Posterior cingulate gyrus (tissue), 11 donors: ENCODE measurements at regions not wholly inside any gene's neighbourhood (a gene's known extent, or its start where the extent isn't known, plus 50 kb on each side); places are given as distances from the start of the nearest gene placed in this dataset.

Experiments used
- DNase-seq, 10 donors: peaks; one replicate each; pipeline versions ENCODE4 v3.0.0 to v3.0.0-alpha.2; 2020 to 2021; ENCODE audit warnings: mixed read lengths in 3 of 10
- intact Hi-C: fragments of 100-400 bp; cut with DNase I; formaldehyde crosslinking; loops from one replicate; pipeline ENCODE4 v1.15.1; 2023

DNA sequence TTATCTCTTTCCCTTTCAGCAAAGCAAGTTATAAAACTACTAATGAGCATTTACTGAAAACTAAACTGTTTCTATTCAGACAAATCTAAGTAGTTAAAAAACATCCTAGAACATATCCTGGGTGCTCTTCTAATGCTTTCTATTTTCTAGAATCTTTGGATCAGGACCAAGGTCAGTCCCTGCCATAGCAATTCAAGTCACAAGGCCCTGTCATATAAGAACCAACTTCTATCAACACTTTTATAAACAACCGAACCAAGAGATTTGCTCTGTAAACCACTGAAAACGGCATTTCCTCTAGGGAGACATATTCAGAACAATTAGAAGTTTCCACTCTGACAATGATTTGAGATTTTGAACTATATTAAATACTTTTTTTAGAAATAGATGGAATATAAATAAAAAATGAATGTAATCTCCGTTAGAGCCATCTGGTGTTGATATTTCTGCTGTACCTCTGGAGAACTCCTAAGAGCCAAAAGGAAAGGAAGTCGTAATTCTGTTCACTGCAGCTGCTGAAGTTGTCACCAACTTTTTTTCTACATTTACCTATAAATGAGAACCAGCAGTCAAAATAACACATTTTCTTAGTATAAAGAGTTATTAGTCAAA, 51.4 kb upstream of the LGSN start:
- intact Hi-C loops = no loop called here
- no peak for DNase-seq

DNA sequence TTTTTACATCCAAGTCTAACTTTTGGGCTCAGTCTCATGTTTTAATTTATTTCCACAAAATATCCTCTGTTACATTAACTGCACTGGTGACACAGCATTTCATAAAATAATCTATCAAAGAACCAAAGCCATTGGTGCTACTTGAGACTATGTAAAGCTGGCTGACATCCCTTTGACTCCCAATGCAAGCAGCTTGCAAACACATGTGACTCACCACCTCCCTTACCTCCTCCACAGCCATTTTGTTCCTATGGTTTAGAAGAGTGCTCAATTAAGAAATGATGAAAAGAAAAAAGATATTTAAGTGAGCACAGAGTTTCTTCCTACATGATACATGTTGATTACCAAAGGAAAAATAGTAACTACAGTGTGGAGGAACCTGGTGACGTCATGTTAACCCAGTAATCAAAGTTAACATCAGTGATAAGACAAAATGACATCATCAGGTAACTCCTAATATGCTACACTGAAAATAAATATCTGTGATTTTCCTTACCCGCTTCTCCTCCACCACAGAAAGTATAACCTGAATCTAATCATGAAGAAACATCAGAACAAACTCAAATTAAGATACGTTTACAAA, 53.3 kb upstream of the LGSN start:
- intact Hi-C loops = no loop called here
- DNase-seq = no peak

DNA sequence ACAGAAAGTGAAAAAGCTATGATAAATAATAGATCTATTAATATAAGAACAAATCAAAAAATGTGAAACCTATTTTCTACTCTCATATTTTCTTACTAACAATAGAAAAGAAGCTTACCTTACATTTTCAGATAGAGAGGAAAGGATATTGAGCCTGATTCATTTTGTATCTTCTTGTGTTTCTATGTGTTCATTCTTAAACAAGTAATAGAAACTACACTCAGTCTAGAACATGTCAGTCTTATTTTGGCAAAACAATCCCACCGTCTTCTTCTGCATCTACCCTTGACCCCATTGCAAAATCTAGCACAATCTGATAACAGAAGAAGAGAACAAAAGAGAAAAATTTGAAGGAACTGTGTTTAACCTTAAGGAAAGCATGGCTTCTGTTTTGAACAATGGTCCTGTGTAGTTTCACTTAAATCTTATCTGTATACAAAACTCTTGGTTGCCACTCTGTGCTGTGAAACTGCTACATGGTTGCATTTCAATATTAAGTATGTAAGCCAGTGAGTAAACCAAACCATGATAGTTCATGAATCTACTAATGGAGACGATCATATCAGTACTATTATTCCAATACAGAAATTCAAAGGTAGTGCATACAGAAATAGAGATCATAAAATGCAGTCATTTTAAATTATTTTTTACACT, 69.5 kb upstream of the LGSN start:
- intact Hi-C loops = no loop called here
- DNase-seq = no peak

DNA sequence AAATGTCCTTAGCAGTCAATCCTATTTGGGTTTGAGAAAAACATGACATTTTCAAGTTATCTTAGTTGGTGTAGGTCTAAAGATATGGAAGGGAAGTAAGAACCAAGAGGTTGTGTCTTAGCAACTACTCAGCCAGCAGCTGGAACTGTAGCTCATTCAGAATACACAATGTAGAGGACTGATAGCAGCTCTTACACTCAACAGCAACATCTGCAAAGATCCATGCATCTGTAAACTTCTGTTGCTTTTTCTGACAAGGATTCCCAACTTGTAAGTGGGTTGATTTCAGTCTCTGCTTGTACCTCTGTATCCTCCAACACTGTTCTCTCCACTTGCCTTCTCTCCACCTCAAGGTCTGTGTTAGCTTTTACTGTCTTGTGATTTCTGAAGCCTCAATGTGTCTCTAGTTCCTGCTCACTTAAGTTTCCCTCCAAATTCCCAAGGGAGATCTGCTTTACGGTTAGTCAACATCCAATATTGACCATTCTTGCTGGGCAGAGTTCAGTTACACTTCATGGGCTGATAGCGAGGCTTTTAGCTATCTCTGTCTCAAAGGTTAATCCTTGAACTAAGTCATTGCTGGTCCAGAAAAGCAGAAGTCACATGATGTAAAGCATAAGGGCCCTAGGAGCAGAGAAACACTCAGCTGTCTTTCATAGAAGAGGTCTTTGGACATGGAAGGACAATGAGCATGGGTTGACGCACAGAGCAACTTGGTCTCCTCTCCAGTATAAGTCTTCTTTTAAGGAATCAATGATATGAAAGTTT, 71.6 kb upstream of the LGSN start:
- intact Hi-C loops = no loop called here
- DNase-seq = no peak

DNA sequence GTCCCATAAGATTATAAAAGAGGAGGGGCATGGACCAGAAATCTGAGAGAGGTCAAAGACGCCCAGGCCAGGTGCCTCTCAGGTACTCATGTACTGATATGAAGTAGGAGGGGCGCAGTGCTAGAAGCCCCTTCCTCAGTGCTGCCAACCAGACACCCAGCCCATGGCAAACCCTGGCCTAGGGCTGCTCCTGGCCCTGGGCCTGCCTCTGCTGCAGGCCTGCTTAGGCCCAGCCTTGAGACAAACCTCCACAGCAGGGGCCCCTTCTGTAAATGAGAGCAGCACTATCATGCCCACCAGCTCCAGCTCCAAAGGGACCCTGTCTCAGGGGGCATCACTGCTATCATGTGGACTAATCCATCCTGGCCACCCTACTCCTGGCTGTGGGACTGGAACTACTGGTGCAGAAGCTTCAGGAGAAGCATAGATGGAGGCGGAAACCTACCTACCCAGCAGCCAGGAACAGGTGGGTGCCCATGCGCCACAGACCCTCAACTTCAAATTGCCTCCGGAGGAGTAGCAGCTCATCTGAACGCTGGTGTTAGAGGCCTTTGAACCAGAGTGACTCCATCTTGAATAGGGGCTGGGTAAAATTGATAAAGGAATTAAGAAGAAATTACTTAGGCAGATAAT, 72.4 kb upstream of the LGSN start:
- no peak for DNase-seq
- intact Hi-C loops = no loop called here

DNA sequence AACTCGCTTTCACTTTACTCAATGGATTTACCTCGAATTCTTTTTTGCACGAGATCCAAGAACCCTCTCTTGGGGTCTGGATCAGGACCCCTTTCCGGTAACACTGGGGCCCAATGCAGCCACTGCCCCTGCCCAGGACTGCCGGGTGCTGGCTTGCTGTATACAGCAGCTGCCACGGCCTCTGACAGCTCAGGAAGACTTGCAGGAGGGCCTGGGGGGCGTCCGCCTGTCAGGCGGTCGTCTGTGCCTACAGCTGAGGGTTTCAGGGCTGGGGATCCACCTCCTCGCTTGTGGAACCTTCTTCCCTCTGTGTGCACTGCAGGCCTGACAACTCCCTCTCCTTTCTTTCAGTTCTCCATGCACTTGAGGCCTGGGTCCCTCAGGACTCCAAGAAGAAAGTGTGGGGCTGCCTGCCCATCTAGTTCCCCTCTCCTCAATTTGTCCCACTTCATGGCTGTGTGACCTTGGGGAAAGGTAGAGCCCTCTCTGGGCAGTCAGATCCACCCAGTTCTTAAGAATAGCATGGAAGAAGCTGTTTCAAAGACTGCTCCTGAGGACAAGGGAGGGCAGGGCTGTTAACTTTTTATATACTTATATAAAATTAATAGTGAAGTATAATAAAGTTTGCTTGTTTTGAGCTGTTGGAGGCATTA, 75.0 kb upstream of the LGSN start:
- intact Hi-C loops = no loop called here

DNA sequence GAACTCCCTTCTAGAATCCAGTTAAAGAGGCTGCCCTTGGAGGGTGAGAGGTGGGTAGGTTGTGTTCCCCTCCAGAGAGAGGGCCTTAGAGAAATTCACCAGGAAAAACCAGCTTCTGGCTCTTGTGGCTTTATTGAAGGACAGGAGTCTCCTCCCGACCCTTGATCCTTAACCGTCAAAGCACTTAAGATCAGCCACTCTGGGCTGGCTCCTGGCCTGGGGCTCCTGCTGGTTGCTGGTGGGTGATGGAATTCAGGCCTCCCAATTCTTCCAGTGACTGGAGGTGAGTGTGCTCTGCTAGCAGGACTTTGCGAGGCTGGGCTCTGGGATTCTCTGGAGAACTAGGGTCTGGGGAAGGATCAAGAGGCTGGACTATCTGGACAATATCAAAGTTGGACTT, 75.6 kb upstream of the LGSN start:
- no peak for DNase-seq
- intact Hi-C loops = no loop called here

More for the DNA sequence above, 75.0 kb upstream of the LGSN start:
- no peak for DNase-seq

DNA sequence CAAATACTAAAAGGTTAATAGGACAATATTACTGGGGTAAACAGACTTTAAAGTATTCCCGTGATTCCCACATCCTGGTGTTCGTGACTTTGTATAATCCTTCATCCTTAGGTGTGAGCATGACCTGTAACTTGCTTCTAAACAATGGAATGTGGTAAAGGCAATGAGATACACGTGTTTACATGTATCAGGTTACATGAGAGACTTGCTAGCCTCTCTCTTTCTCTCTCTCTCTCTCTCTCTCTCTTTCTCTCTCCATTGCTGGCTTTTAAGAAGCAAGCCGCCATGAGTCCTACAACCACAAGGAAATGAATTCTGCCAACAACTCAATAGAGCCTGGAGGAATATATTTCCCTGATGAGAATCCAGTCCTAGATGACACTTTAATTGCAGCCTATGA, 83.9 kb upstream of the LGSN start:
- intact Hi-C loops = no loop called here
- DNase-seq = no peak

DNA sequence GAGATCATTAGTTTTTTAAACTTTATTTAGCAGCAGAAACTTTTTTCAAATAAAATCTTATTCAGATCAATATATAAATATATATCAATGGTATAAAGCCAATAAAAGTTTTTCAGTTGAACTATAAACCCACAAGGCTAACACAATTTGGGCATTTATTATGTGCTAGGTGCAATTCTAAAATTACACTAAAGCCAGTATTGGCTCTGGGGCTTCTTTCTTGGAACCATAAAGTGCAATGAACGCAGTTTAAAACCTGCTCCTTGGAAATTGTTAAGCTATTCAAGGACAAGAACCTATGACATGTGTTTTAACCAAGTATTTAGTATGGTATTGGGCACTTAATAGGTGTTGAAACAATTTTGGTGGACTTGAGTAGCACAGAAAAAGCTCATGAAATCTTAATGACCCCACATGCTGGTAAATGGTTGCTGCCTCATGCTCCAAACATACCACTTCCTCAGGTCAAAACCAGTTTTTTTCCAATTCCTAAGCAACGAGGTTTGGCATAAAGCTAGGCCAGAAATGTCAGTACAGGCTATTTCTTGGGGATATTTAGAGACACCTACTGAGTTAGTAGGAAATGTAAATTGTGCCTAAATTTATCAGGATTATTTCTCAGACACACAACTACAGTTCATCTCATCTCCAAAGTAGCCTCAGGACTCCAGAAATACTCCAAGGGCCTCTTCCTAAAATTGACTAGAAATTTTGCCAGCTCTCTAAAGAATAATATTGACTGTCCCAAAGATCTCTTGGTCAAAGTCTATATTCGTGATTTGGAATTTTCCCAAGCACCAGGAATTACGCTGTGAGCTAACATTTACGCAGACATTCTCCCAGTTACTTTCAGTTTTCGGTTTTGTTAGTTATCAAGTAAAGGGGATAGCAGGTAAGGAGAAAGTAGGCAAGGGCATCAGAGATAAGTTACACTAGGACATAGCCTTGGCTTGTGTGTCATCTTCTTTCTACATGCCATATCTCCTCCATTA, 90.9 kb upstream of the LGSN start:
- intact Hi-C loops = no loop called here
- no peak for DNase-seq

DNA sequence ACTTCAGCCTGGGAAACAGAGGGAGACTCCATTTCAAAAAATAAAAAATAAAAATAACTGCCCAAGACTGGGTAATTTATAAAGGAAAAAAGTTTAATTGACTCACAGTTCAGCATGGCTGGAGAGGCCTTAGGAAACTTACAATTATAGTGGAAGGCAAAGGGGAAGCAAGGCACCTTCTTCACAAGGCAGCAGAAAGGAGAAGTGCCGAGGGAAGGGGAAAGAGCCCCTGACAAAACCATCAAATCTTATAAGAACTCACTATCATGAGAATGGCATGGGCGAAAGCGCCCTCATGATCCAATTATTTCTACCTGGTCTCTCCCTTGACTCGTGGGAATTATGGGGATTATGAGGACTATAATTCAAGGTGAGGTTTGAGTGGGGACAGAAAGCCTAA, 95.5 kb upstream of the LGSN start:
- intact Hi-C loops = no loop called here

DNA sequence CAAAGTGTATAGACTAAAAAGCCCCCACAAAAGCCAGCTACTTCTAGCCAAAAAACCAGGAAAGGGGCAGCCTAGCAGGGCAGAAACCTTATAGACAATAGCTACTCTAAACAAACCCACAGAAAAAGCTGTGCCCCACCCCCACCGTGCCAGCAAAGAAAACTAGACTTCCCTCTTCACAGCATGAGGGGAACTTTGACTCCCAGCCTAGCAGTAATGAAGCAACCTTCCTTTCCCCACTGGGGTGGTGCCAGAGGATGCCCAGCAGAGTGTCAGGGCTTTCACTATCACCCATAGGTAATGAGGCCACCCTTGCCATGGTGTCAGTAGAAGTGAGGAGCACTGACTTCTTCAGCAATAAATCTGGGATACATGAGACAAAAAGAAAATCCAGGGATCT, 99.0 kb upstream of the LGSN start:
- peak in 1 of 10 donors; percentile 7 for DNase-seq
- intact Hi-C loops = no loop called here

More for the DNA sequence above, 95.5 kb upstream of the LGSN start:
- DNase-seq = no peak

DNA sequence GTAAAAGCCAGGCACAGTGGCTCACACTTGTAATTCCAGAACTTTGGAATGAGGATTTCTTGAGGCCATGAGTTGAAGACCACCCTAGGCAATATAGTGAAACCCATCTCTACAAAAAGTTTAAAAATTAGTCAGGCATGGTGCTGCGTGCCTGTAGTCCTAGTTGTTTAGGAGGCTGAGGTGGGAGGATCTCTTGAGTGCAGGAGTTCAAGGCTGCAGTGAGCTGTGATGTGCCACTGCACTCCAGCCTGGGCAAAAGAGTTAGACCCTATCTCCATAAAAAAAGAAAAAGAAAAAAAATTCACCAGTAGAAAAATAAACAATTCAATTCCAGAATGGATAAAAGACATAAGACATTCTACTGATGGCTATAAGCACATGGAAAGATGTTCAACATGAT, 104.9 kb upstream of the LGSN start:
- no peak for DNase-seq
- intact Hi-C loops = no loop called here

DNA sequence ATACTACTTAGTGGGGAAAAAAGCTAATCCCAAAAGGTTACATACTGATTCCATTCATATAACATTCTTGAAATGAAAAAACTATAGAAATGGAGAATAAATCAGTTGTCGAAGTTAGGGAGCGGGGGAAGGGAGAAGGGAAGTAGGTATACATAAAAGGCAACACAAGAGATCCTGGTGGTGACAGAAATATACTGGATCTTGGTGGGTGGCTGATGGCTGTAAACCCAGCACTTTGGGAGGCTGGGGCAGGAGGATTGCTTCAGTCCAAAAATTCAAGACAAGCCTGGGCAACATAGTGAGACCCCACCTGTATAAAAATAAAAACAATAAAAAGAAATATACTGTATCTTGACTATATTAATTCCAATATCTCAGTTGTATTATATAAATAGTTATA, 105.7 kb upstream of the LGSN start:
- intact Hi-C loops = no loop called here
- no peak for DNase-seq

DNA sequence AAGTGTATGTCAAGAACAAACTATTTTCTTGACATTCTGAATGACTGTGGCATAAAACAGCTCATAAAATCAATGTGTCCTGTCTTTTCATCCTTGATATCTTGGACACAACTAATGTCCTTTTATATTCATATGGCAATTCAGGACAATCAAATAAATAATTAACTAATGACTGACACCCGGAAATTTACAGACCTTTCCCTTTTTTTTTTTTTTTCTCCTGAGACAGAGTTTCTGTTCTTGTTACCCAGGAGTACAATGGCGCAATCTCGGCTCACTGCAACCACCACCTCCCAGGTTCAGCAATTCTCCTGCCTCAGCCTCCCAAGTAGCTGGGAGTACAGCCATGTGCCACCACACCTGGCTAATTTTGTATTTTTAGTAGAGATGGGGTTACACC, 107.1 kb upstream of the LGSN start:
- intact Hi-C loops = no loop called here
- DNase-seq = no peak

DNA sequence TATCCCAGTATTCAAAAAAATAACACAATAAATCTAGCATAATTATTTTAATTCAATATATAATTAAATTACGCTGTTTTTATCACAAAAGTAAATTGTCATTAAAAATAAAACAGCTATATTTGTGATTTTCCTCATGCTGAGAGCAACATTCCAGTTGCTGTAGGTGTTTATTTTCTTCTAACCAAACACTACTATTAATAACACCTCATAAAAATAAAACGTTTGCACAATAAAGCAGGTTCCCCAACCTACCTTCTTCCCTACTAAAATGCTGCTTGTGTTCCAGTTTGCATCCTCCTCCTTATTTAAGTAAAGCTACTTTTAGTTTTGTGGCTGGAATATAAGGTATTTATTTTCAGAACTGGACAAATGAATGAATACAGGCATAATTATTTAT, 108.2 kb upstream of the LGSN start:
- intact Hi-C loops = no loop called here
- DNase-seq = no peak

DNA sequence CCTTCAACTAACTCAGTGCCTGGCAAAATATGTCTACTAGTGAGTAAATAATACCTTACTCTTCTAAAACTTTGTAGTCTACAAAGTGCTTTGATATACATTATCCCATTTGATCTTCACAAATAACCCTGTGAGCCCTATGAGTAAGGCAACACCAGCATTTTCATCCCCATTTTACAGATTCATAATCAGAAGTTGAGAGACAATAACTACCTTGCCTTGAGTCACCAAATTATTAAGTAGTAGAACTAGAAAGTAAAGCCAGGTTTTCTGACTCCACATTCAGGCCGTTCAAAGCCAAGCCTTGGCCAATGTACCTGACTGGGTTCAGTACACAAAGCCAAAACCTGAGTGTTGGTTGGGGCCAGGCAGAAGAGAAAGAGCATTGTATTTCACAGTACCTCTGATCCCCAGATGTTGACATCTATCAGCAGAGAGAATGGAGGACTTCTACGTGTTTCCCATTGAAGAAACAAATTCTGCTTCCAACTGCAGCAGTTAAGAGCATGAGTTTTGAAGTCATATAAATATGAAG, 111.3 kb upstream of the LGSN start:
- DNase-seq = no peak
- intact Hi-C loops = no loop called here

DNA sequence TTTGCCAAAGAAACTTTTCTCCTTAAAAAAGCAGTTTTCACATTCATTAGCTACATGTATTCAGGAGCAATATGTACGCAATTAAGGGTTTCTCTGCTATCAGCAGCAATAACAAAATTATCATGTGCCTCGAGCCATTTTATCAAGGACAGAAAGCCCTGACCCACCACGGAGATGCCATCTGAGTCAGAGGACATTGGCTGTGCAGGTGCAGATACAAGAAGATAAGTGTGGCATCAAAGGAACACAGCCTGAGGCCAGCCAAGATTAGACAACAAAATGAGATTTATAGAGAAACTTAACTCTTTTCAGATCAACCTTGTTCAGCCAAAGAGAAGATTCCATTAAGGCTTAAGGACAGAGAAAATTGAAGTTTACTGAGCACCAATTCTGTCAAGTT, 115.2 kb upstream of the LGSN start:
- no peak for DNase-seq
- intact Hi-C loops = no loop called here

DNA sequence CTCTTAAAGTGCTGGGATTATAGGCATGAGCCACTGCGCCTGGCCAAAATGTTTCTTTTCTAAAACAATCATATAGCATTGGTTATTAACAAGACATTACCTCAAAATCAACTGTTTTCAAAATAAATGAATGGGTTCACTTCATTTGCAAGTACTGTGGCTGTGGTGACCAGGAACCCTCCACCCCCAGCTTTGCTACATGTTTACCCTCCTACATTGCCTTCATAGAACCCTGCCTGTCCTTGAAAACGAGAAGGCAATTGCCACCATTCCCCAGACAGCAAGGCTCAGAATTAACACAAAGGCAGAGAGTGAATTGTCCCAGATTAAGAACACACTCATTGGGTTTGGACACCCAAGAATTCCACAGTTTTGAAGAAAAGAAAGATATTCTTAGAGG, 116.6 kb upstream of the LGSN start:
- intact Hi-C loops = no loop called here
- no peak for DNase-seq

DNA sequence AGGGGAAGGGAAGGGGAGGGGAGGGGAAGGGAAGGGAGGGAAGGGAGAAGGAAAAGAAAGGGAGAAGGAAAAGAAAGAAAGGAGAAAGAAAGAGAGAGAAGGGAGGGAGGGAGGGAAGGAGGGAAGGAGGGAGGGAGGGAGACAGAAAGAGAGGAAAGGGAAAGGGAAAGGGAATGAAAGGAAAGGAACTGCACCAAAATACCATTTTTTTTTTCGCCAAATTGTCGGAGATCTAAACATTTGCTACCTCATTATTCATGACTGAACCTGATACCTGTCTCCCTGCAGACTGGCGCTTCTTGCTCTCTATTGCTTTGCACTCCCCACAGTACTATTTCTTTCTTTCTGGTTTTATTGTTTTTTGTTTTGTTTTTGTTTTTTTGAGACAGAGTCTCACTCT, 117.3 kb upstream of the LGSN start:
- DNase-seq = no peak
- intact Hi-C loops = no loop called here
